Thymus (tissue), 11 donors: ENCODE measurements at regions not wholly inside any gene's neighbourhood (a gene's known extent, or its start where the extent isn't known, plus 50 kb on each side); places are given as distances from the start of the nearest gene placed in this dataset.

Experiments used
- DNase-seq, 9 donors: peaks; one replicate each; pipeline ENCODE4 v3.0.0-alpha.2; 2013; ENCODE audit warnings: low spot score in 9 of 9, low read depth in 6 of 9, missing footprints in 1 of 9
- H3K27ac ChIP-seq, 2 donors: one replicate each; pipeline ENCODE4 v1.5.1; 2013; ENCODE audit warnings: control low read depth in 1 of 2, low read depth in 1 of 2, low read length in 1 of 2, mild to moderate bottlenecking in 1 of 2, moderate library complexity in 1 of 2
- H3K27me3 ChIP-seq, 2 donors: one replicate each; pipeline ENCODE4 v1.5.1; 2013; ENCODE audit warnings: low read length in 1 of 2; ENCODE audit not compliant: control insufficient read depth in 2 of 2, insufficient read depth in 1 of 2
- H3K36me3 ChIP-seq, 2 donors: one replicate each; pipeline ENCODE4 v1.5.1; 2013; ENCODE audit warnings: low read length in 1 of 2, mild to moderate bottlenecking in 1 of 2, moderate library complexity in 1 of 2; ENCODE audit not compliant: control insufficient read depth in 2 of 2, insufficient read depth in 2 of 2
- H3K4me1 ChIP-seq, 2 donors: one replicate each; pipeline ENCODE4 v1.5.1; 2013; ENCODE audit warnings: low read length in 2 of 2; ENCODE audit not compliant: control insufficient read depth in 2 of 2, insufficient read depth in 2 of 2
- H3K4me3 ChIP-seq, 2 donors: one replicate each; pipeline ENCODE4 v1.5.1; 2013; ENCODE audit warnings: low read length in 2 of 2, control low read depth in 1 of 2, mild to moderate bottlenecking in 1 of 2
- H3K9me3 ChIP-seq, 2 donors: one replicate each; pipeline ENCODE4 v1.5.1; 2013; ENCODE audit warnings: low read length in 1 of 2, mild to moderate bottlenecking in 1 of 2; ENCODE audit not compliant: control insufficient read depth in 2 of 2, insufficient read depth in 1 of 2
- WGBS: extraction: QIAGEN DNeasy Blood & Tissue Kit; methylation state at CpG from one replicate; pipeline ENCODE4 v1.1.7; 2013; 5-methylcytosine and 5-hydroxymethylcytosine counted together
- donor health status: healthy.

DNA sequence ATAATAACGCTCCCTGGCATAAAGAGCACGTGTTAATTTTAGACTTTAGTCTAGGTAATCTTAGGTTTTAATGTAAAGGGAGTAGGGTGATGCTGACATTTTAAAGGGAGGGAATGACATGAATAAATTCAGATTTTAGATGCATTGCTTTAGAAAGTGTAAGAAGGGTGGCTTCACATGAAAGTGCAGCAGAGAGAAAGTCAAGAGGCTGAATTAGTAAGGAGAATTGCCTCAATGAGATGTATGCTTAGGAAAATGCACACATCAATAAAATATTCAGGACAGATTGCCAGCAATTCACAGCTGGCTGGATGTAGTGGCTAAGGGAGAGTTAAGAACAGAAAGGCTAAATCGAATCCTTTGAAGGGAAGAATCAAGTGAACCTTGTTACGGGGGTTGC, 165.5 kb upstream of the CDH19 start:
- Histone ChIP-seq H3K27me3 (no peaks in the 10 kb centered on the region), H3K9me3 (no peaks in the 10 kb centered on the region), H3K36me3 (no peaks in the 10 kb centered on the region), H3K27ac (no peak overlapping the region), H3K4me3 (no peak overlapping the region), H3K4me1 (no peaks in the 10 kb centered on the region)
- WGBS = 93% methylated on average over 4 of the region's 4 CpGs
- DNase-seq = no peak

DNA sequence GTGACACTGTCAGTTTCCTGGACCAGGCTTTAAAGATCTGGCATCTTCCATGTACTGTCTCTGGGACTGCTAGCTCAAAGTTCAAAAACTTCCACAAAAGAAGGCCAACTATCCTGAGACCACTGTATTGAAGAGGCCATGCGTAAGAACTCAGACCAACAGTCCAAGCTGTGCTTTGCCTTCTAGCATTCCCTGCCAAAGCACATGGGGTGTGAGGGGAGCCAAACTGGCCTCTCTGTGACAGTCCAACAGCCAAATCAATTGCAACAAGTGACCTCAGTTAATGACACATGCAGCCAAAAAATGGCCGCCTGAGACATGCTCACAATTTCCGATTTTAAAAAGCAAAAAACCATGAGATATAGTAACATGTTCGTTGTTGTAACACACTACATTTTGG, 160.3 kb upstream of the CDH19 start:
- Histone ChIP-seq H3K27ac (no peak overlapping the region), H3K27me3 (no peaks in the 10 kb centered on the region), H3K9me3 (no peaks in the 10 kb centered on the region), H3K4me1 (no peaks in the 10 kb centered on the region), H3K4me3 (no peak overlapping the region), H3K36me3 (no peaks in the 10 kb centered on the region)
- DNase-seq = no peak
- 96% methylated on average over 4 of the region's 4 CpGs for WGBS

DNA sequence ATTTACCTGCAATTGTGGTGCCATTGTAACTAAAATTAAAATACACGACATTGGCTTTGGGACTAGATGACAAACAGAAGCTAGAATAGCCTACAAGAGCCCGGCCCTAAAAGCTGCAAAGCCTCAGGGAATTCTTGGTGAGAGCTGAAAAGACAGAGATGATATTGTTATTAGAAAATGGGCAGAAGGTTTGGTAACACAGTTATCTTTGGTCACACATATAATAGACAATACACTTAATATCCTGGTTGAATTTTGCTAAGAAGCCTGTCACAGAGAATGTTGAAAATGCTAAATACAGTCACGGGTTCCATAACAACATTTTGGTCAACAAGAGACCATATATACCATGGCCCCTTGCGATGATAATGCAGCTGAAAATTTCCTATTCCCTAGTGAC, 157.3 kb upstream of the CDH19 start:
- Histone ChIP-seq H3K4me1 (no peaks in the 10 kb centered on the region), H3K27ac (no peak overlapping the region), H3K27me3 (no peaks in the 10 kb centered on the region), H3K36me3 (no peaks in the 10 kb centered on the region), H3K4me3 (no peak overlapping the region), H3K9me3 (no peaks in the 10 kb centered on the region)
- 95% methylated on average over 4 of the region's 4 CpGs for WGBS
- DNase-seq = no peak

DNA sequence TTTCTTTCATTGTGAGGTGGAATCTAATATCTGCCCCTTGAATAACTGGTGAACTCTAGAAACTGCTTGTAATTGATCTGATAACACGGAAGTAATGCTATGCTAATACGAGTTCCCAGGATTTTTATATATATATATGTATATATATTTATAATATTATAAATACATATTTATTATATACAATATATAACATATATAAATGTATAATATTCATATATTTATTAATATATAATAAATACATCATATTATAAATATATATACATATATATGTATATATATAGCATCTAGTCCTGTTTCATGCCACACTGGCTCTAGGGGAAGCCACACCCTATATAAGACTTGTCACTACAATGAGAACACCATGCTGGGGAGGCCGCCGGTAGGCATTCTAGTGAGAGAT, 156.7 kb upstream of the CDH19 start:
- no peak for DNase-seq
- H3K4me1 ChIP-seq = no peaks in the 10 kb centered on the region
- no peak overlapping the region for H3K4me3 ChIP-seq
- no peaks in the 10 kb centered on the region for H3K9me3 ChIP-seq
- H3K36me3 ChIP-seq = no peaks in the 10 kb centered on the region
- no peak overlapping the region for H3K27ac ChIP-seq
- H3K27me3 ChIP-seq = no peaks in the 10 kb centered on the region
- 93% methylated on average over 4 of the region's 4 CpGs for WGBS

DNA sequence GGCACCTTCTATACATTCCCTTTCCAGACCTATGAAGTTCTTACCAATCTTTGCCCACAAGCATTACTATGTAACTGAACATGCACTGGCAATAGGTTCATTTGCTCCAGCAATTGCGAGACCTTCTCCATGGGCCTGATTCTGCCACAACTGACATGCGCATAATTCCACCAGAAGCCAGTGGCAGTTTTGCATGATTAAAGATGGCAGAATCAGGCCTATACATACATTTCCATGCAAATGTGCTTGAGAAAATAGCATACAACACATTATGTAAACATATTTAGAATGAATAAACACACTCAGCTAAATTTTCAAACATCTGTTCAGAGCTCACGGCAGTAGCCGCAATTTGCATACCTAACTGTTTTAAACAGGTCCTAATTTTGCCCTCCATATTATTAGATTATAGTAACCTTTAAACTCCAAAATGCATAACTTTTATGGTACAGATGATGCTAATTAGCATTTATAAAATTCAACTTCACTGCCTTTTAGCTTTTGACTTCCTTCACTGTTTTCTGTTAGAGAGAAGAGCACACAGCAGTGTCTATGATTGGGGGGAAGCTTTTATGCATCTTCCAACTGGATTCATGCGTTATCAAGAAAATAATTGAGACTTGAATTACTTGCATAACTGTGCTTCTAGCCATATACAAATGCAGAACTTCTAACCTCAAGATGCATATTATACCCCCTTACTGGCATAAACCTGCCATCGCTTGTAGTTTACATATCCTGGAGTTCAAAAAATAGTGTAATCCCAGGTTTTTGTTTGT, 155.3 kb upstream of the CDH19 start:
- Histone ChIP-seq H3K27ac (no peak overlapping the region), H3K4me3 (no peak overlapping the region), H3K4me1 (no peaks in the 10 kb centered on the region), H3K27me3 (no peaks in the 10 kb centered on the region), H3K36me3 (no peaks in the 10 kb centered on the region), H3K9me3 (no peaks in the 10 kb centered on the region)
- WGBS = 98% methylated on average over 6 of the region's 6 CpGs
- DNase-seq = no peak

DNA sequence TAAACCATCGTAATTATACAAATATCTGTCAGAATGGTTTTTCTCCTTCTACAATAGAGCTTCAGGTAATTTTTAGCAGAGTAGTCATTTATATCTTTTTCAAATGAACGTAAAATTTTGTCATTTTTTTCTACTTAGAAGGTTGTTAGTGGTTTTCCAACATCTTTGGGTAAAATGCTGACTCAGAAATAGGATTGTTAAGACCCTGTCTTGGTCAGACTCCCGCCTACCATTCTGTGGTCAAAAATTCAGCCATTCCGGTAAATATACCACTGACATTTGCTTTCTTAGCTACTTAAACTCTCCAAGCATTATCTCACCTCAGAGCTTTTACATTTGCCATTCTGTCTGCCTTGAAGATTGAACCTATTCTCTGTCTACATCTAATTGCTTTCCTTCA, 154.1 kb upstream of the CDH19 start:
- 88% methylated on average over 4 of the region's 4 CpGs for WGBS
- Histone ChIP-seq H3K9me3 (no peaks in the 10 kb centered on the region), H3K36me3 (no peaks in the 10 kb centered on the region), H3K4me1 (no peaks in the 10 kb centered on the region), H3K27me3 (no peaks in the 10 kb centered on the region), H3K27ac (no peak overlapping the region), H3K4me3 (no peak overlapping the region)
- no peak for DNase-seq

DNA sequence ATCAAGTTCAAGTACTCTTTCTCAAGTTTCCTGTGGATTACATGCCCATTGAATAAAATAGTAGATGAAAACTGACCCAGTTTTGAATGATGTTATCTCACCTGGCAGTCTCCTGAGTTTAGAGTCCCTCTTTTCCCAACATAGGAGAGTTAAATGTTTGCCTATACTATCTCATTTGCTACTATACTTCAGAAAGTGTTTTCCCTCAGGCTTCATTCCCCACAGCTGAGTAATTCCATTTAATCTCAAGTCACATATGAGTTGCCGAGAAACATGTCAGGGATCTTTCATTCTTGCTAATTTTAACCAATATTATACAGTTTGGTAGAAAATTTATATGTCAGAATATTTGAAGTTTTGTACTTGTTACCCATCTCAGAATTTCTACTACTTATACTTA, 150.4 kb upstream of the CDH19 start:
- Histone ChIP-seq H3K9me3 (no peaks in the 10 kb centered on the region), H3K27ac (no peak overlapping the region), H3K36me3 (no peaks in the 10 kb centered on the region), H3K4me1 (no peaks in the 10 kb centered on the region), H3K4me3 (no peak overlapping the region), H3K27me3 (no peaks in the 10 kb centered on the region)
- 88% methylated on average over 1 of the region's 1 CpG for WGBS
- no peak for DNase-seq

DNA sequence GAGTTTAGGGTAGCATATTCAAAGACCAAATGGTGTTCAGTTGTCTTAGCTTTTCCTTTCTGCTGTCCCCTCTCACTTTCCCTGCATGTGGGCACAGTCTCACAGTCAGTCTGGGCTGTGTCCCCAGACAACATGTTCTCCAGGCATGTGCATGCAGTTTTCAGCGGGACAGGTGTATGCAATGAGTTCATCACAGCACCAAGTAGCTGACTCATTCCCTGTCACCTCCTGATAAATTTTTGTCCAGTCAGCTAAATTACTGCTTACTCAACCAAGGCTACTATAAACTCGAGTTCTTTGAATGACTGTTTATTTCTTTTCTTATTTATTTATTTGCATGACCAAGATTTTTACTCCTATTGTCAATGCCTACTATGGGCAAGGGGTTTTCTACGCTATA, 148.8 kb upstream of the CDH19 start:
- H3K4me1 ChIP-seq = no peaks in the 10 kb centered on the region
- H3K27me3 ChIP-seq = no peaks in the 10 kb centered on the region
- no peak overlapping the region for H3K4me3 ChIP-seq
- 83% methylated on average over 3 of the region's 3 CpGs for WGBS
- no peaks in the 10 kb centered on the region for H3K36me3 ChIP-seq
- no peak overlapping the region for H3K27ac ChIP-seq
- H3K9me3 ChIP-seq = no peaks in the 10 kb centered on the region
- no peak for DNase-seq

DNA sequence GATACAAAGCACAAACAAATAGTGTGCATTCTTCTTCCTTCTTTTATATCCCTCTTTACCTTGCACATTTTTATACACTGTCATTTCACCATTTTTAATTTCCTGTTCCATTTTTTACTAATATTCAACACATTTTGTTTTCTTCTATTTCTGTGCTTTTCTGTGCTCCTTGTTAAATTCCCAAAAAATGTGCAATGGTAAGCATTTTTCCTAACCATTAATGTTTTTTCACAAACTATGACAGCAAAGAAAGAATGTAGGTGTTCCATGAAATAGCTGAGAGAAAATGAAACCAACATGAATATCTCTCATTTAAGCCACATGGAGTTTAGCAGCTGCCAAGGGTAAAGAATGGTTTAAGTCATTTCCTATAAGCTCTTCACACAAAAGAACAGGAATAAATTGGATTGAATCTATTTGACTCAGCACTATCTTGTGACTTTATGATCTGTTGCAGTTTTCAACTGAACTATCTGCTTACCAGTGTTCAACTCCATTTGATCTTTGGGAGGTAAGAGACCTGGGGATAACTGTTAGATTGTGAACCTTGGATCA, 145.7 kb upstream of the CDH19 start:
- no peak overlapping the region for H3K4me3 ChIP-seq
- no peaks in the 10 kb centered on the region for H3K9me3 ChIP-seq
- H3K27ac ChIP-seq = no peak overlapping the region
- no peaks in the 10 kb centered on the region for H3K27me3 ChIP-seq
- no peaks in the 10 kb centered on the region for H3K4me1 ChIP-seq
- no peak for DNase-seq
- no peaks in the 10 kb centered on the region for H3K36me3 ChIP-seq
